Neural progenitor cell (in vitro differentiated cells): ENCODE measurements at regions not wholly inside any gene's neighbourhood (a gene's known extent, or its start where the extent isn't known, plus 50 kb on each side); places are given as distances from the start of the nearest gene placed in this dataset.

Experiments
- DNase-seq: peaks from one replicate; pipeline ENCODE4 v3.0.0-alpha.2; 2016; ENCODE audit warnings: low spot score
- H2AFZ ChIP-seq: fragments of 200-600 bp; sonication (generic); replicated peaks from 2 replicates; pipeline ENCODE4 v1.6.1; 2016; ENCODE audit warnings: antibody characterized with exemption
- H3F3A ChIP-seq: fragments of 200-600 bp; sonication (generic); 2 replicates; pipeline ENCODE4 v1.6.1; 2016; ENCODE audit warnings: antibody characterized with exemption, low read depth
- H3K27ac ChIP-seq: fragments of 200-600 bp; sonication (generic); 2 replicates; pipeline ENCODE4 v1.5.1; 2016; ENCODE audit warnings: mild to moderate bottlenecking
- H3K27me3 ChIP-seq: fragments of 200-600 bp; sonication (generic); 2 replicates; pipeline ENCODE4 v1.6.1; 2016; ENCODE audit warnings: mild to moderate bottlenecking, moderate library complexity
- H3K36me3 ChIP-seq: fragments of 200-600 bp; sonication (generic); 2 replicates; pipeline ENCODE4 v1.5.1; 2016
- H3K4me1 ChIP-seq: fragments of 200-600 bp; sonication (generic); 2 replicates; pipeline ENCODE4 v1.6.1; 2016; ENCODE audit warnings: mixed run types
- H3K4me2 ChIP-seq: fragments of 200-600 bp; sonication (generic); 2 replicates; pipeline ENCODE4 v1.6.1; 2016
- H3K4me3 ChIP-seq: fragments of 200-600 bp; sonication (generic); 2 replicates; pipeline ENCODE4 v1.5.1; 2016
- H3K79me2 ChIP-seq: fragments of 200-600 bp; sonication (generic); 2 replicates; pipeline ENCODE4 v1.6.1; 2016; ENCODE audit warnings: low read depth
- H3K9ac ChIP-seq: fragments of 200-600 bp; sonication (generic); 2 replicates; pipeline ENCODE4 v1.6.1; 2016
- H3K9me3 ChIP-seq: fragments of 200-600 bp; sonication (generic); 2 replicates; pipeline ENCODE4 v1.5.1; 2016; ENCODE audit warnings: low read depth
- H4K20me1 ChIP-seq: fragments of 200-600 bp; sonication (generic); 2 replicates; pipeline ENCODE4 v1.6.1; 2016; ENCODE audit warnings: low read depth
- H3K27ac Mint-ChIP-seq: 3 replicates; pipeline ENCODE4 v1.8.0; 2021; ENCODE audit warnings: mixed read lengths
- H3K27me3 Mint-ChIP-seq: 2 replicates; pipeline ENCODE4 v1.8.0; 2022; ENCODE audit warnings: low read depth, mild to moderate bottlenecking, inconsistent platforms, moderate library complexity, mixed read lengths; ENCODE audit not compliant: insufficient read depth
- H3K36me3 Mint-ChIP-seq: 3 replicates; pipeline ENCODE4 v1.8.0; 2021; ENCODE audit warnings: mixed read lengths
- H3K4me1 Mint-ChIP-seq: 3 replicates; pipeline ENCODE4 v1.8.0; 2021; ENCODE audit warnings: mixed read lengths
- H3K4me3 Mint-ChIP-seq: 3 replicates; pipeline ENCODE4 v1.8.0; 2021; ENCODE audit warnings: mild to moderate bottlenecking, moderate library complexity, mixed read lengths
- H3K9me3 Mint-ChIP-seq: 3 replicates; pipeline ENCODE4 v1.8.0; 2020; ENCODE audit warnings: mixed read lengths
- CTCF ChIP-seq: fragments of 200-600 bp; sonication (generic); IDR thresholded peaks from 2 replicates; pipeline ENCODE4 v1.5.1; 2017; ENCODE audit warnings: antibody characterized with exemption, mild to moderate bottlenecking
- EZH2 ChIP-seq: fragments of 200-600 bp; sonication (generic); IDR thresholded peaks from 2 replicates; pipeline ENCODE4 v1.6.1; 2017; ENCODE audit warnings: antibody characterized with exemption, mild to moderate bottlenecking, moderate library complexity
- EZH2phosphoT487 ChIP-seq: fragments of 200-600 bp; sonication (generic); IDR thresholded peaks from 2 replicates; pipeline ENCODE4 v1.6.1; 2017; ENCODE audit warnings: antibody characterized with exemption

GRCh38 chr6:91720324-91720723 lies 1133.5 kb upstream of the MAP3K7 start:
- Mint-ChIP-seq H3K9me3 (peaks cover 5% of the 10 kb centered on the region), H3K36me3 (no peaks in the 10 kb centered on the region), H3K27ac (no peak overlapping the region), H3K4me1 (peaks cover 11% of the 10 kb centered on the region), H3K4me3 (no peak overlapping the region), H3K27me3 (peaks cover 3% of the 10 kb centered on the region)
- no peaks in the 10 kb centered on the region for H4K20me1 ChIP-seq
- TF ChIP-seq EZH2phosphoT487 (no peak), EZH2 (no peak), CTCF (no peak)
- no peaks in the 10 kb centered on the region for H3K79me2 ChIP-seq
- no peak overlapping the region for H3K4me2 ChIP-seq
- no peaks in the 10 kb centered on the region for H3F3A ChIP-seq
- H2AFZ ChIP-seq: no peak overlapping the region
- H3K9me3 ChIP-seq: no peaks in the 10 kb centered on the region
- no peaks in the 10 kb centered on the region for H3K27me3 ChIP-seq
- no peaks in the 10 kb centered on the region for H3K36me3 ChIP-seq
- H3K9ac ChIP-seq: no peak overlapping the region
- no peak overlapping the region for H3K27ac ChIP-seq
- no peaks in the 10 kb centered on the region for H3K4me1 ChIP-seq
- DNase-seq: no peak
- H3K4me3 ChIP-seq: no peak overlapping the region

- Mint-ChIP-seq H3K27ac (no peak overlapping the region), H3K36me3 (no peaks in the 10 kb centered on the region), H3K4me3 (no peak overlapping the region), H3K9me3 (peaks cover 2% of the 10 kb centered on the region), H3K27me3 (peaks cover 3% of the 10 kb centered on the region), H3K4me1 (peaks cover 11% of the 10 kb centered on the region)
- no peak for DNase-seq
- Histone ChIP-seq H3K4me3 (no peak overlapping the region), H3K36me3 (no peaks in the 10 kb centered on the region), H3K27ac (no peak overlapping the region), H3K79me2 (no peaks in the 10 kb centered on the region), H3K4me2 (no peak overlapping the region), H3K9ac (no peak overlapping the region), H3F3A (no peaks in the 10 kb centered on the region), H3K4me1 (no peaks in the 10 kb centered on the region), H2AFZ (no peak overlapping the region), H3K27me3 (no peaks in the 10 kb centered on the region), H4K20me1 (no peaks in the 10 kb centered on the region), H3K9me3 (no peaks in the 10 kb centered on the region)
- TF ChIP-seq EZH2 (no peak), CTCF (no peak), EZH2phosphoT487 (no peak)
These were observed 1132.5 kb upstream of the MAP3K7 start for GRCh38 chr6:91719414-91719813.

DNA sequence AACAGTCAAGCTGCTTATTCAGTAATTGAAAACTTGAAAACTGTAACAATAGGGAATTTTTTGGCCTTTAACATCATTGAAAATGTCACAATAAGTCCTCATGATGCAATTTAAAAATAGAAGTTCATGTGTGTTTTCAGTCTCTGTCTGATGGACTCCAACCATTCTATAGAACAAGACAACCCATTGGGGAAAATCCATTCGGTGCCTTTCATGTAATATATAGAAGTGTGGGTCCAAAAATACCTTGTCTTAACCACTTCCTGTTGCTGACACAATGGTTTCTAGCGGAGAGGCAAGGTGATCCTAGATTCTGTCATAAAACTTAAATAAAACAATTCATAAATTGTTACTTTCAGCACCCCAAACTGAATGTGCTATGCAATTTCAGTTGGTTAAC lies 1131.3 kb upstream of the MAP3K7 start:
- peaks cover 11% of the 10 kb centered on the region for H3K4me1 Mint-ChIP-seq
- DNase-seq: no peak
- Histone ChIP-seq H3K27me3 (no peaks in the 10 kb centered on the region), H3K79me2 (no peaks in the 10 kb centered on the region), H3K36me3 (no peaks in the 10 kb centered on the region), H3F3A (no peaks in the 10 kb centered on the region), H3K4me2 (no peak overlapping the region), H3K27ac (no peak overlapping the region), H3K4me1 (no peaks in the 10 kb centered on the region), H3K9ac (no peak overlapping the region), H2AFZ (no peak overlapping the region), H3K4me3 (no peak overlapping the region), H3K9me3 (no peaks in the 10 kb centered on the region), H4K20me1 (no peaks in the 10 kb centered on the region)
- TF ChIP-seq EZH2phosphoT487 (no peak), EZH2 (no peak), CTCF (no peak)
- no peak overlapping the region for H3K27ac Mint-ChIP-seq
- no peaks in the 10 kb centered on the region for H3K36me3 Mint-ChIP-seq
- H3K27me3 Mint-ChIP-seq: peaks cover 3% of the 10 kb centered on the region
- H3K9me3 Mint-ChIP-seq: no peaks in the 10 kb centered on the region
- H3K4me3 Mint-ChIP-seq: no peak overlapping the region

DNA sequence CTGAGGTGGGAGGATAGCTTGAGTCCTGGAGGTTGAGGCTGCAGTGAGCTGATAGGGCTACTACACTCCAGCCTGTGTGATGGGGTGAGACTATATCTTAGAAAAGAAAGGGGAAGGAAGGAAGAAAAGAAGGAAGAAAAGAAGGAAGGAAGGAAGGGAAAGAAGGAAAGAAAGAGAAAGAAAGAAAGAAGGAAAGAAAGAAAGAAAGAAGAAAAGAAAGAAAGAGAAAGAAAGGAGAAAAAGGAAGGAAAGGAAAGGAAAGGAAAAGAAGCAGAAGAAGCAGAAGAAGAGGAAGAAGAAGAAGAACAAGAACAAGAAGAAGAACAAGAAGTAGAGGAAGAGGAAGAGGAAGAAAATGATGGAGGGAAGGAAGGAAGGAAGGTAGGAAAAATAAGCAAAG lies 1130.2 kb upstream of the MAP3K7 start:
- Histone ChIP-seq H3K4me2 (no peak overlapping the region), H2AFZ (no peak overlapping the region), H3K27me3 (no peaks in the 10 kb centered on the region), H3K36me3 (no peaks in the 10 kb centered on the region), H3K4me1 (no peaks in the 10 kb centered on the region), H4K20me1 (no peaks in the 10 kb centered on the region), H3K9me3 (no peaks in the 10 kb centered on the region), H3F3A (no peaks in the 10 kb centered on the region), H3K79me2 (no peaks in the 10 kb centered on the region), H3K9ac (no peak overlapping the region), H3K4me3 (no peak overlapping the region), H3K27ac (no peak overlapping the region)
- H3K4me3 Mint-ChIP-seq: no peak overlapping the region
- TF ChIP-seq EZH2phosphoT487 (no peak), CTCF (no peak), EZH2 (no peak)
- peaks cover 3% of the 10 kb centered on the region for H3K27me3 Mint-ChIP-seq
- no peaks in the 10 kb centered on the region for H3K36me3 Mint-ChIP-seq
- no peak overlapping the region for H3K27ac Mint-ChIP-seq
- DNase-seq: no peak
- H3K4me1 Mint-ChIP-seq: peaks cover 11% of the 10 kb centered on the region
- no peaks in the 10 kb centered on the region for H3K9me3 Mint-ChIP-seq
